ENCODE measurements at regions not wholly inside any gene's neighbourhood (a gene's known extent, or its start where the extent isn't known, plus 50 kb on each side); places are given as distances from the start of the nearest gene placed in this dataset.

DNA sequence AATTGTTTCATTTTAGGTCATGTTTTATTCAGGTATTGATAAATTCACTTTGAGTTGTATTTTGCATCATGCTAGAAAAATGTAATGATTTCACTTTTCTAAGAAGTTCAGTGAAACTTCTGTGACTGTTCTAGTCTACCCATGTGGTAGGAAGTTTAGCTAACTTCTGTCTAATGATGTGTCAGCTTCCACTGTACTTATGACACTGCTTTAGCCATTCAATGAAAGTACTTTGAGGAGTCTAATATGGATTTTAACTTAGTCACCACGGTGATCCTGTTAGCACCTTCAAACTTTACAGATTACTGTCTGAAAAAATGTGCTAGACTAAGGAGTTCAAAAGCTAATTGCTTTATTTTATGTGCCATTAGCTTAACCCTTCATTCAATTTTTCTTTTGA lies 1510.5 kb upstream of the CDH9 start:
- TF ChIP-seq, protein P1, sequence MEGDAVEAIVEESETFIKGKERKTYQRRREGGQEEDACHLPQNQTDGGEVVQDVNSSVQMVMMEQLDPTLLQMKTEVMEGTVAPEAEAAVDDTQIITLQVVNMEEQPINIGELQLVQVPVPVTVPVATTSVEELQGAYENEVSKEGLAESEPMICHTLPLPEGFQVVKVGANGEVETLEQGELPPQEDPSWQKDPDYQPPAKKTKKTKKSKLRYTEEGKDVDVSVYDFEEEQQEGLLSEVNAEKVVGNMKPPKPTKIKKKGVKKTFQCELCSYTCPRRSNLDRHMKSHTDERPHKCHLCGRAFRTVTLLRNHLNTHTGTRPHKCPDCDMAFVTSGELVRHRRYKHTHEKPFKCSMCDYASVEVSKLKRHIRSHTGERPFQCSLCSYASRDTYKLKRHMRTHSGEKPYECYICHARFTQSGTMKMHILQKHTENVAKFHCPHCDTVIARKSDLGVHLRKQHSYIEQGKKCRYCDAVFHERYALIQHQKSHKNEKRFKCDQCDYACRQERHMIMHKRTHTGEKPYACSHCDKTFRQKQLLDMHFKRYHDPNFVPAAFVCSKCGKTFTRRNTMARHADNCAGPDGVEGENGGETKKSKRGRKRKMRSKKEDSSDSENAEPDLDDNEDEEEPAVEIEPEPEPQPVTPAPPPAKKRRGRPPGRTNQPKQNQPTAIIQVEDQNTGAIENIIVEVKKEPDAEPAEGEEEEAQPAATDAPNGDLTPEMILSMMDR (IDR thresholded peaks at IDR 0.05; ENCODE audit: low read depth, low read length), result no peak
- no peak for TF ChIP-seq POLR2A (IDR thresholded peaks at IDR 0.05; ENCODE audit: extremely low read depth, insufficient read length)
- TF ChIP-seq, protein P2, sequence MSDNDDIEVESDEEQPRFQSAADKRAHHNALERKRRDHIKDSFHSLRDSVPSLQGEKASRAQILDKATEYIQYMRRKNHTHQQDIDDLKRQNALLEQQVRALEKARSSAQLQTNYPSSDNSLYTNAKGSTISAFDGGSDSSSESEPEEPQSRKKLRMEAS (IDR thresholded peaks at IDR 0.05; ENCODE audit: low read depth, low read length), result no peak
- no peak for TF ChIP-seq MYC (IDR thresholded peaks at IDR 0.05; ENCODE audit: low read depth, low read length)
